ENCODE measurements at regions not wholly inside any gene's neighbourhood (a gene's known extent, or its start where the extent isn't known, plus 50 kb on each side); places are given as distances from the start of the nearest gene placed in this dataset.
A peak's percentile ranks its signal among the peaks of the same experiment; 100 is the strongest.

- no peak overlapping the region for H3K4me3 ChIP-seq (ENCODE audit: low read depth, low read length)
- TF ChIP-seq CTCF (IDR thresholded peaks at IDR 0.05; ENCODE audit: low read depth, low read length, missing control alignments) = peak; percentile 77
- peak; percentile 33 for DNase-seq (ENCODE audit: low read depth)
Observed at GRCh38 chr15:38002883-38003477, 68.5 kb downstream of the TMCO5A start.

GRCh38 chr15:38004218-38004861, 69.9 kb downstream of the TMCO5A start:
- no peak for DNase-seq (ENCODE audit: low read depth)
- no peak for TF ChIP-seq CTCF (IDR thresholded peaks at IDR 0.05; ENCODE audit: low read depth, low read length, missing control alignments)
- H3K4me3 ChIP-seq (ENCODE audit: low read depth, low read length) = no peak overlapping the region

GRCh38 chr15:38005953-38006808, 71.7 kb downstream of the TMCO5A start:
- no peak overlapping the region for H3K4me3 ChIP-seq (ENCODE audit: low read depth, low read length)
- no peak for TF ChIP-seq CTCF (IDR thresholded peaks at IDR 0.05; ENCODE audit: low read depth, low read length, missing control alignments)
- no peak for DNase-seq (ENCODE audit: low read depth)

- no peak overlapping the region for H3K4me3 ChIP-seq (ENCODE audit: low read depth, low read length)
- no peak for TF ChIP-seq CTCF (IDR thresholded peaks at IDR 0.05; ENCODE audit: low read depth, low read length, missing control alignments)
- no peak for DNase-seq (ENCODE audit: low read depth)
Observed at GRCh38 chr15:38010395-38010794, 76.0 kb downstream of the TMCO5A start.

- DNase-seq (ENCODE audit: low read depth) = no peak
- H3K4me3 ChIP-seq (ENCODE audit: low read depth, low read length) = no peak overlapping the region
- no peak for TF ChIP-seq CTCF (IDR thresholded peaks at IDR 0.05; ENCODE audit: low read depth, low read length, missing control alignments)
Observed at GRCh38 chr15:38012894-38013293, 78.5 kb downstream of the TMCO5A start.

GRCh38 chr15:38017721-38018120, 83.3 kb downstream of the TMCO5A start:
- no peak overlapping the region for H3K4me3 ChIP-seq (ENCODE audit: low read depth, low read length)
- no peak for TF ChIP-seq CTCF (IDR thresholded peaks at IDR 0.05; ENCODE audit: low read depth, low read length, missing control alignments)
- no peak for DNase-seq (ENCODE audit: low read depth)
